Activated naive CD4-positive, alpha-beta T cell treated with anti-CD3 and anti-CD28 coated beads, Interleukin-2, amount 50 U/mL, for 16 hours (primary cell): ENCODE measurements at regions not wholly inside any gene's neighbourhood (a gene's known extent, or its start where the extent isn't known, plus 50 kb on each side); places are given as distances from the start of the nearest gene placed in this dataset.
"Not testable (repeated sequence)": the region's sequence is repeated elsewhere in the genome, so short reads cannot be mapped to it uniquely, and the experiment has no call there.

Experiments
- DNase-seq: peaks from one replicate; pipeline ENCODE4 v3.0.0-alpha.2; 2020

- no peak for DNase-seq
Measured at GRCh38 chr5:96198356-96199058, 234.5 kb downstream of the PCSK1 start.

- not testable (repeated sequence) for DNase-seq
Measured at GRCh38 chr5:96197767-96198166, 235.3 kb downstream of the PCSK1 start.

- DNase-seq: no peak
Measured at GRCh38 chr5:96197347-96197746, 235.7 kb upstream of the ELL2 start.

GRCh38 chr5:96196890-96197289 is 235.2 kb upstream of the ELL2 start:
- no peak for DNase-seq

- no peak for DNase-seq
Measured at GRCh38 chr5:96196407-96196806, 234.8 kb upstream of the ELL2 start.

- no peak for DNase-seq
Measured at GRCh38 chr5:96195123-96195522, 233.5 kb upstream of the ELL2 start.

GRCh38 chr5:96194593-96194992 is 232.9 kb upstream of the ELL2 start:
- DNase-seq: no peak

- no peak for DNase-seq
Measured at GRCh38 chr5:96193946-96194345, 232.3 kb upstream of the ELL2 start.

- no peak for DNase-seq
Measured at GRCh38 chr5:96189987-96190386, 228.3 kb upstream of the ELL2 start.

GRCh38 chr5:96189028-96189826 is 227.6 kb upstream of the ELL2 start:
- DNase-seq: no peak

- no peak for DNase-seq
Measured at GRCh38 chr5:96187309-96188027, 225.8 kb upstream of the ELL2 start.

GRCh38 chr5:96184510-96184909 is 222.9 kb upstream of the ELL2 start:
- DNase-seq: not testable (repeated sequence)

GRCh38 chr5:96180684-96181435 is 219.2 kb upstream of the ELL2 start:
- DNase-seq: no peak

- no peak for DNase-seq
Measured at GRCh38 chr5:96177303-96177869, 215.7 kb upstream of the ELL2 start.

GRCh38 chr5:96176022-96176421 is 214.4 kb upstream of the ELL2 start:
- DNase-seq: no peak

- no peak for DNase-seq
Measured at GRCh38 chr5:96175090-96175489, 213.4 kb upstream of the ELL2 start.

- no peak for DNase-seq
Measured at GRCh38 chr5:96173366-96173765, 211.7 kb upstream of the ELL2 start.

- no peak for DNase-seq
Measured at GRCh38 chr5:96172436-96172835, 210.8 kb upstream of the ELL2 start.

- not testable (repeated sequence) for DNase-seq
Measured at GRCh38 chr5:96171973-96172372, 210.3 kb upstream of the ELL2 start.

- DNase-seq: not testable (repeated sequence)
Measured at GRCh38 chr5:96170481-96171125, 209.0 kb upstream of the ELL2 start.

GRCh38 chr5:96168833-96169232 is 207.2 kb upstream of the ELL2 start:
- DNase-seq: not testable (repeated sequence)

- DNase-seq: no peak
Measured at GRCh38 chr5:96159043-96159442, 197.4 kb upstream of the ELL2 start.
